GM12872 (cell line): ENCODE measurements at regions not wholly inside any gene's neighbourhood (a gene's known extent, or its start where the extent isn't known, plus 50 kb on each side); places are given as distances from the start of the nearest gene placed in this dataset.

ENCODE experiments used
- TF ChIP-seq, protein P1 (sequence below): IDR thresholded peaks from 3 replicates; pipeline ENCODE4 v1.5.1; 2011; ENCODE audit warnings: low read depth, mild to moderate bottlenecking, low read length, moderate library complexity; ENCODE audit not compliant: insufficient read depth

DNA sequence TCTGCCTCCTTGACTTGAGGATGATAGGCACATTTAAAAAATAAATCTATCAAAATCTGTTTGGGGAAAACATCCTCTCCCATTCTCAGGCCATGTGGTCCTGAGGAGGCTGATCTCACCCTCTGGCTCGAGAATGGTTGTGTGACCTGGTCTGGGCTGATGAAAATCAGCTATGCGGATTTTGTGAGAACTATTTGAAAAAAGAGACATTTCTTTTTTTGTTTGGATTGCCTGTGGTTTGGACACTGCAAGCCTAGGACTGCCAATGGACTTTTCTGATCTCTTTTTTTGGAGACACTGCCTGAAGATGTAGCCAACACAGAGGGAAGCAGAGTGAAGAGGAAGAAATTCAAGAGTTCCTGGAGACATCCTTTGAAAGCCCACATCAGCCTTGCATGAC lies 145.9 kb downstream of the HS3ST3B1 start:
- TF ChIP-seq, protein P1, sequence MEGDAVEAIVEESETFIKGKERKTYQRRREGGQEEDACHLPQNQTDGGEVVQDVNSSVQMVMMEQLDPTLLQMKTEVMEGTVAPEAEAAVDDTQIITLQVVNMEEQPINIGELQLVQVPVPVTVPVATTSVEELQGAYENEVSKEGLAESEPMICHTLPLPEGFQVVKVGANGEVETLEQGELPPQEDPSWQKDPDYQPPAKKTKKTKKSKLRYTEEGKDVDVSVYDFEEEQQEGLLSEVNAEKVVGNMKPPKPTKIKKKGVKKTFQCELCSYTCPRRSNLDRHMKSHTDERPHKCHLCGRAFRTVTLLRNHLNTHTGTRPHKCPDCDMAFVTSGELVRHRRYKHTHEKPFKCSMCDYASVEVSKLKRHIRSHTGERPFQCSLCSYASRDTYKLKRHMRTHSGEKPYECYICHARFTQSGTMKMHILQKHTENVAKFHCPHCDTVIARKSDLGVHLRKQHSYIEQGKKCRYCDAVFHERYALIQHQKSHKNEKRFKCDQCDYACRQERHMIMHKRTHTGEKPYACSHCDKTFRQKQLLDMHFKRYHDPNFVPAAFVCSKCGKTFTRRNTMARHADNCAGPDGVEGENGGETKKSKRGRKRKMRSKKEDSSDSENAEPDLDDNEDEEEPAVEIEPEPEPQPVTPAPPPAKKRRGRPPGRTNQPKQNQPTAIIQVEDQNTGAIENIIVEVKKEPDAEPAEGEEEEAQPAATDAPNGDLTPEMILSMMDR, result no peak

DNA sequence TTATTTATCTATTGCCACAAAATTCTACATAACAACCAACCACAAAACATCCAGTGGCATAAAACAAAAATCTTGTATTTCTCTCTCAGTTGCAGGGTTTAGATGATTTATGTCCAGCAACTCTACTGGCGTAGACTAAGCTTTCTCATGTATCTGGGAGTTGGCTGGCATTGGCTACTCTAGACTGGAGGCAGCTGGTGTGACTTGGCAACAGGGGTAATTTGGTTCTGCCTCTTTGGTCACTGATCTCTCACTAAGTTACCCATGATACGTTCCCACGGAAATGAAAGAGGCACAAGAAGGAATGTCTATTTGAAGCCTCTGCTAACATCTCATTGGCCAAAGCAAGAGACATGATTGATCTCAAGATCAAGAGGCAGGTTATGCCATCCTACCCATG lies 144.0 kb downstream of the HS3ST3B1 start:
- TF ChIP-seq, protein P1, result no peak

DNA sequence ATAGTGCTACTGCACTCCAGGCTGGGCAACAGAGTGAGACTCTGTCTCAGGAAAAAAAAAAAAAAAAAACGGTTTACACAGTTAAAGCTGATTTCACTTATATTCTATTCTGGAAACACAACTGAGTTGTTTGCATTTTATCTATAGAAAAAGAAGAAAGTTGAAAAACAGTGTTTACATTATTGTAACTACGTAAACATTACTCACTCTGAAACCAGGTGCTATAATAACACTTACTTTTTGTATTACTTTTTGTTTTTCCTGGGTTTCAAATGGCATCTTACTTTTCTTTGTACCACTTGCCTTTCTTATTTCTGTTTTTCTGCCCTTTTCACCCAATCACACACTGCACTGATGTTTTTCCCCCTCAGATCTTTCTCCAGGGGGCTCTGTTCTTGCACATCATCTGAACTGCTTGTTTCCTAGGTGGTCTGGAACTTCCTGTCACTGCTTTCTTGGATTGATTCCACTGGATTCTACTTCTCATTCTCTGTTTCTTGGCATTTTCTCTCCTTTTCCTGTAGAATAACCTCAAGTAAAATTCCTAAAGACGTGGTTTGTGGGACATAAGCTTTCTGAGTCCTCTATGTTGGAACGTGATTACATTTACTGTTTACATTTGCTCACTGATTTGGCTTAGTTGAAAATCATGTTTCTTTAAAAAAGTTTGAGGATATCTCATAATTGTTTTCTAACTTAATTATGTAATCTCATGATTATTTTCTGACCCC lies 142.1 kb downstream of the HS3ST3B1 start:
- TF ChIP-seq, protein P1, result no peak

DNA sequence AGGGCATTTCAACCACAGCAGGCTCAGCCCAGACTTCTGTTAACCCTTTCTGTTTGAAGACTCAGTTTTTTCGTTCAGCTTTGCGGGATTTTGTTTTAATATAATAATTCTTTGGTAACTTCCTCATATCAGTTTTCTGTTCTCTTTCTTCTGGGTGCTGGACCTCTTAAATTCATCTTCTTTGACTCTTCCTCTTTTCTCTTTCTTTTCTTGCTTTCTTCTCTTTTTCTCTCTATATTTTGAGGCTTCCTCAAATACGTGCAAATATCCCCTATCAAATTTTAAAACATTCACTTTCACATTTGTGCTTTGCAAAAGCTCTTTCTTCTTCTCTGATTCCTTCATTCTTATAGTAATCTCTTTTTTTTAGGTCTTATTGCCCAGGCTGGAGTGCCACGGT lies 136.3 kb downstream of the HS3ST3B1 start:
- TF ChIP-seq, protein P1, result no peak

DNA sequence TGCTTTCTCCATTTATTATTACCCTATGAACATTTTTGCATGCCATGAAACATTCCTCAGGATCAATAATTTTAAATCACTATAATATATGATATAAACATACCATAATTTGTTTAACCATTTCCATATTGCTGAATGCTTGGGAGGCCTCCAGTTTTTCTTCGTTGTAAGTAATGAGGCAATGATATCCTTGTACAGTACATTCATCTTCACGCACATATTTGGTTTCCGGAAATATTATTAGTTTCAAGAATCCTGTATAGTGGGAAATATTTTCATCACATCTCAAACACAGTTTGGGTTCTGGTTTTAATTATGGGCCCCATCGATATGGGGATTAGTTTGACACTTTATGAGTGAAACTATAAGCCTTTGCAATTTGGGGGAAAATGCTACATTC lies 135.4 kb downstream of the HS3ST3B1 start:
- TF ChIP-seq, protein P1, result no peak

DNA sequence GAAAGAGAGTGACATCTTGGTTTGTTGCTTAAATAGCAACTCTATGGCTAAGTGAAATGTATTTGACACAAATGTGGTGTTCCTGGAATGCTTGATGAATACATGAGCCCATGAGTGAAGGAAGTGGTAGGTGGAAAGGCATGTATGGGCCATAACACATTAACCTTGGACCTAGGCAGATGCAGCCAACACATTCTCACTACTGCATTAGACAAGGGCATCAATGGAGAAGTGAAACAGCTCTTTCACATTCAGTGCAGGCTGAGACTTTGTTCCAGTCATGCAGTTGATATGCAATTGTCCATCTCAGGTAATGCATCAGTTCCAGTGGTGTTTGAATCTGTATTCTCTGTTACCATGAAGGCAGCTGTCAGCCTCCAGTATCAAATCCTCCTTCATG lies 133.6 kb downstream of the HS3ST3B1 start:
- TF ChIP-seq, protein P1, result no peak

DNA sequence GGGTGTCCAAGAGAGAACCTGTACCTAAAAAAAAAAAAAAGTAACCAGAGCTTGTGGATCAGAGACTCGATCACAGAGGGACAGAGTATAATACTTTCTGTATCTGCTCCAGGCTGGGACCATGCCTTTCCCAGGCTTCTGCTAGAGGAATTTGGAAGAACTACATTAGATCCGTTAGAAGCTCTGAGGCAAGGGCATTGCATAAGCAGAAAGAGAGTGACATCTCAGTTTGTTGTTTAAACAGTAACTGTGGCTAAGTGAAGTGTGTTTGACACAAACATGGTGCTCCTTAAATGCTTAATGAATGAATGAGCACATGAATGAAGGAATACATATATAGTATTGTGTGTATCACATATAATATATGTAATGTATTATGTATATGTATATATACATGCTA lies 131.2 kb downstream of the HS3ST3B1 start:
- TF ChIP-seq, protein P1, result no peak

DNA sequence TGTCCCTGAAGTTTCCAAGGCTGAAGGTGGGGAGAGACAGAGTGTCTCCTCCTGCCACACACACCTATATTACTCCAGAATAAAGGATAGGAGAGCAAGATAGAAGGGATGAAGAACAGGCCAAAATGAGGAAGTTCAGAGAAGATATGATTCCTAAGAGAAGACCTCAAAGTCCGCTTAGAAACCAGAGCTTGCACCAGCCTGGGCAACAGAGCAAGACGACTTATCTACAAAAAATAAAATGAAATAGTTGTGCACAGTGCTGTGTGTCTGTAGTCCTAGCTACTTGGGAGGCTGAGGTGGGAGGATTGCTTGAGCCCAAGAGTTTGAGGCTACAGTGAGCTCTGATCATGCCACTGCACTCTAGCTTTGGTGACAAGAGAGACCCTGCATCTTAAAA lies 128.2 kb downstream of the HS3ST3B1 start:
- TF ChIP-seq, protein P1, result no peak
